B cell (primary cell): ENCODE measurements at regions not wholly inside any gene's neighbourhood (a gene's known extent, or its start where the extent isn't known, plus 50 kb on each side); places are given as distances from the start of the nearest gene placed in this dataset.

Source experiments
- EZH2 ChIP-seq: IDR thresholded peaks from 2 replicates; pipeline ENCODE4 v1.6.1; 2012; ENCODE audit warnings: borderline replicate concordance, low read depth, mild to moderate bottlenecking, moderate library complexity, low read length; ENCODE audit not compliant: insufficient read depth, poor library complexity, severe bottlenecking
- TF ChIP-seq, protein P1 (sequence below): fragments of 200-600 bp; IDR thresholded peaks from one replicate; pipeline ENCODE4 v1.8.0; 2022; ENCODE audit warnings: antibody characterized with exemption, mild to moderate bottlenecking

DNA sequence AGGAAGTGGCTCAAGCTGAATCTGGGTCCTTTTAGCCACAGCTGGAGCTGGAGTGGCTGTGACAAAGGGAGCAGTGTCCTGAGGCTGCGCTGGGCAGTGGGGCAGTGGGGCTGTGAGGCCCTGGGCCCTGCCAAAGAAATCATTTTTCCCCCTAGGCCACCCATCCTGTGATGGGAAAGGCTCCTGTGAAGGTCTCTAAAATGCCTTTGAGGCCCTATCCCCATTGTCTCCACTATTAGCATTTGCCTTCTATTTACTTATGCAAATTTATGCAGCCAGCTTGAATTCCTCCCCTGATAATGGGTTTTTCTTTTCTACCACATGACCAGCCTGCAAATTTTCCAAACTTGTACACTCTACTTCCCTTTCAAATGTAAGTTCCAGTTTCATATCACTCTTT, 539.2 kb downstream of the MEI4 start:
- TF ChIP-seq, protein P1, sequence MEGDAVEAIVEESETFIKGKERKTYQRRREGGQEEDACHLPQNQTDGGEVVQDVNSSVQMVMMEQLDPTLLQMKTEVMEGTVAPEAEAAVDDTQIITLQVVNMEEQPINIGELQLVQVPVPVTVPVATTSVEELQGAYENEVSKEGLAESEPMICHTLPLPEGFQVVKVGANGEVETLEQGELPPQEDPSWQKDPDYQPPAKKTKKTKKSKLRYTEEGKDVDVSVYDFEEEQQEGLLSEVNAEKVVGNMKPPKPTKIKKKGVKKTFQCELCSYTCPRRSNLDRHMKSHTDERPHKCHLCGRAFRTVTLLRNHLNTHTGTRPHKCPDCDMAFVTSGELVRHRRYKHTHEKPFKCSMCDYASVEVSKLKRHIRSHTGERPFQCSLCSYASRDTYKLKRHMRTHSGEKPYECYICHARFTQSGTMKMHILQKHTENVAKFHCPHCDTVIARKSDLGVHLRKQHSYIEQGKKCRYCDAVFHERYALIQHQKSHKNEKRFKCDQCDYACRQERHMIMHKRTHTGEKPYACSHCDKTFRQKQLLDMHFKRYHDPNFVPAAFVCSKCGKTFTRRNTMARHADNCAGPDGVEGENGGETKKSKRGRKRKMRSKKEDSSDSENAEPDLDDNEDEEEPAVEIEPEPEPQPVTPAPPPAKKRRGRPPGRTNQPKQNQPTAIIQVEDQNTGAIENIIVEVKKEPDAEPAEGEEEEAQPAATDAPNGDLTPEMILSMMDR, result no peak
- TF ChIP-seq EZH2, result no peak
